GM18909 (cell line): ENCODE measurements at regions not wholly inside any gene's neighbourhood (a gene's known extent, or its start where the extent isn't known, plus 50 kb on each side); places are given as distances from the start of the nearest gene placed in this dataset.
A peak's percentile ranks its signal among the peaks of the same experiment; 100 is the strongest.

Source experiments
- ATAC-seq: cut with Tn5 transposase; IDR thresholded peaks from one replicate; pipeline ENCODE4 v1.9.1; 2021; ENCODE audit warnings: mild to moderate bottlenecking; ENCODE audit not compliant: unreplicated experiment, poor library complexity

DNA sequence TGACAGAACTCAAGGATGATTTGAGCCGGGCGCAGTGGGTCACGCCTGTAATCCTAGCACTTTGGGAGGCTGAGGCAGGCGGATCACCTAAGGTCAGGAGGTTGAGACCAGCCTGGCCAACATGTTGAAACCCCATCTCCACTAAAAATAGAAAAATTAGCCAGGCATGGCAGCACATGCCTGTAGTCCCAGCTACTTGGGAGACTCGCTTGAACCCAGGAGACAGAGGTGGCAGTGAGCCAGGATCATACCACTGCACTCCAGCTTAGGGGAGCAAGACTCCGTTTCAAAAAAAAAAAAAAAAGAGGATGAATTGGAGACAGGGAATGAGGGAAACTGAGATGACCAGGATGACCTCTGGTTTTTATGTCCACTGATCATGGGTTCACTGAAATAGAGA lies 60.4 kb upstream of the CDIN1 start:
- ATAC-seq: no peak

DNA sequence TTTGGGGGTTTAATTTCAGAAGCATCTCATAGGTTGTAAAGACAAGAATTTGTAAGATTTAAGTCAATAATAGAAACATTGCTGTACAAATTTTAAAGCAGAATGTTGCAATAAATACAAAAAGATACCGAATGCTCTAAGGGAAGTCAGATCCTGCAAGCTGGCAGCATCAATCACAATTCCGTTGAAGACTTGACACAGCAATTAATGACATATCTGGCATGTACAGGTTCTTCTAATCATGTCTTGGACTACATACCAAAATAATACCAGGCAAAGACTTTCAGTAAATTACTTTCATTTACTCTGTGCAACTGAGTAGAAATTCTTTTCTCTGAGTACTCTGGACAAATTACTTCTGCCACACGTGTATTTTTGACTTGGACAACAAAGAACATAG lies 54.0 kb upstream of the CDIN1 start:
- no peak for ATAC-seq

DNA sequence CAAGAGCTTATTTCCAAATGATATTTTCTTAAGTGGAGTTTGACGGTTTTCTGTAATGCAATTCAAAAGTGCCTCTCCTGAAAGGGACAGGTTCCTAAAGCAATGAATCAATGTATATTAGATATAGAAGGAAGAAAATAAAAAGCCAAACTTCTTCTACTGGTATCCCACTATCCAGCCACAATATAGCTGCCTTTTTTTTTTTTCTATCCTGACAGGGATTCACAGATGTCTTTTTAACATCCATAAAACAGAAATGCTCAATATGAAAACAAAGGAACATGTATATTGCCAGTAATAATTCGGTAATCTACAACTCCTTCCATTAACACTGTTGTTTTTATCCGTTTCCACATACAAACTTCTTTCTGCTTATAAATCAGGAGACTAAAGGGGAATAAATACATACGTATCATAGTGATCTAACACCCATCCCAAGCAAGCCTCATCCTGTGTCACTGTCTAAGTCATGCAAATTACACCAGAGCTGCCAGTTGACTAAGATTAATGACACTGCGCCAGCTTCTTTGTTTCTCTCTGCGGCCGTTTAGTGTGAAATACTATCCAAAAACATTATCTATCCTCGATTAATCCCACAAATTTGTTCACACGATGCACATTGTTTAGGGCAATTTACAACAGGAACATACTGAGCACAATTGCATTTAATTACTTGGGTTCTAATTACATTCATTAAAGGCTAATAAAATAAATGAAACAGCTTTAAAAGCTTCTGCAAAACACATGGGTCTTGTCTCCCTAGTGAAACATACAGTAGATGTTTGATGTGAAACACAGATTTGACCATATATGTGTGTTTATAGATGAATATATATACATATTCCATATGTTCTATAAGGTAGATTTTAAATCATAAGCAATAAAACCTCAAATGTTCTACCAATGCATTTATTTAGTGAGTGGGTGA lies 51.9 kb upstream of the CDIN1 start:
- ATAC-seq: no peak

DNA sequence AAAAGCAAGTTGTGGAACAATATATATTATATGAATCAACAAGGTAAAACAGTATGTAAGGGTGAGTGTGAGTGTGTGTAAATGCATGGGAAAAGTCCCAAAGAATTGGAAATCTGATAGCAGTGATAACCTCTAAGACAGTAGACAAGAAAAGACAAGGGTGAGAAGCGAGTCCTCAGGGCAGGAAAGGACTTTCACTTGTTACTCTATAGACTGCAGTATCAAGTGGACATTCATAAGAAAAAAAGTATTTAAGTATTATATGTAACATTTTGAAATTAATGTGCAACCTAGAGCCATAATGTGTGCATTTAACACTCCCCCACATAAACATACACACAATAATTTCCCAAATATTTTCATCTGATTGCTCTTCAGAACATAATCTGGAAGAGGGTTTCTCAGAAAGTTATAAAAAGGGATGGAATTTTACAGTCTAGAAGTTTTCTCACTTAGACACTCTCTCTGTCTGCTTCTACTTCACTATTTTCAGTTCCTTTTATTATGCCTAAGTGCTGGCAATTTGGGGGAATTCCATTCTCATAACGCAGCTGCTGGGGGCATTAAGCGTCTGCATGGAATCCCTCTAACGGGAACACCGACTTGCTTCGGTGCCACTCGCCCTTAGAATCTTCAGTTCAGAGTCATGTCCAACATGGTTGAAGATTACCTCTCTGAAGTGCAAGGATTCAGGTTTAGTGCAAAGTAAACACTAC lies 50.0 kb upstream of the CDIN1 start:
- peak; percentile 58 for ATAC-seq
